ENCODE measurements at regions not wholly inside any gene's neighbourhood (a gene's known extent, or its start where the extent isn't known, plus 50 kb on each side); places are given as distances from the start of the nearest gene placed in this dataset.

DNA sequence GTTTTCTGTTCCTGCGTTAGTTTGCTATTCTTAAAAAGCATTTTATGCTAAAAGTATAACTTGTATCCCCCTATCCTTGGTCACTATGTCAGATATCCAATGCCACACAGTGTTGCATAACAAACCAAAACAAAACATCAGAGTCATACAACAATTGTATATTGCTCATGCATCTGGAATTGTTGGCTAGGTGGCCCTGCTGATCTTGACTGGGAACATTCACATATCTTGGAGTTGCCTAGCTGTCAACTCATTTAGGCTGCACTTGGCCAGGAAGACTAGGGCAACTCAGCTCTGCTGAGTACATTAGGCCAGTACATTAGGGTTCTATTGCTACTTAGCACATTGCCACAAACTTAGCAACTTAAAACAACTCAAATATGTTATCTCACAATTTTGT lies 706.5 kb upstream of the UBE2E2 start:
- intact Hi-C loops (cut with DNase I, micrococcal nuclease), result no loop called here
- TF ChIP-seq, protein P1, sequence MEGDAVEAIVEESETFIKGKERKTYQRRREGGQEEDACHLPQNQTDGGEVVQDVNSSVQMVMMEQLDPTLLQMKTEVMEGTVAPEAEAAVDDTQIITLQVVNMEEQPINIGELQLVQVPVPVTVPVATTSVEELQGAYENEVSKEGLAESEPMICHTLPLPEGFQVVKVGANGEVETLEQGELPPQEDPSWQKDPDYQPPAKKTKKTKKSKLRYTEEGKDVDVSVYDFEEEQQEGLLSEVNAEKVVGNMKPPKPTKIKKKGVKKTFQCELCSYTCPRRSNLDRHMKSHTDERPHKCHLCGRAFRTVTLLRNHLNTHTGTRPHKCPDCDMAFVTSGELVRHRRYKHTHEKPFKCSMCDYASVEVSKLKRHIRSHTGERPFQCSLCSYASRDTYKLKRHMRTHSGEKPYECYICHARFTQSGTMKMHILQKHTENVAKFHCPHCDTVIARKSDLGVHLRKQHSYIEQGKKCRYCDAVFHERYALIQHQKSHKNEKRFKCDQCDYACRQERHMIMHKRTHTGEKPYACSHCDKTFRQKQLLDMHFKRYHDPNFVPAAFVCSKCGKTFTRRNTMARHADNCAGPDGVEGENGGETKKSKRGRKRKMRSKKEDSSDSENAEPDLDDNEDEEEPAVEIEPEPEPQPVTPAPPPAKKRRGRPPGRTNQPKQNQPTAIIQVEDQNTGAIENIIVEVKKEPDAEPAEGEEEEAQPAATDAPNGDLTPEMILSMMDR (IDR thresholded peaks at IDR 0.05), result no peak
- no peak for DNase-seq
- Histone ChIP-seq H3K4me3 (no peak overlapping the region), H3K4me1 (ENCODE audit: low read depth) (no peaks in the 10 kb centered on the region), H3K36me3 (ENCODE audit: low read depth) (no peaks in the 10 kb centered on the region), H3K9me3 (no peaks in the 10 kb centered on the region)
- no peak for ATAC-seq

DNA sequence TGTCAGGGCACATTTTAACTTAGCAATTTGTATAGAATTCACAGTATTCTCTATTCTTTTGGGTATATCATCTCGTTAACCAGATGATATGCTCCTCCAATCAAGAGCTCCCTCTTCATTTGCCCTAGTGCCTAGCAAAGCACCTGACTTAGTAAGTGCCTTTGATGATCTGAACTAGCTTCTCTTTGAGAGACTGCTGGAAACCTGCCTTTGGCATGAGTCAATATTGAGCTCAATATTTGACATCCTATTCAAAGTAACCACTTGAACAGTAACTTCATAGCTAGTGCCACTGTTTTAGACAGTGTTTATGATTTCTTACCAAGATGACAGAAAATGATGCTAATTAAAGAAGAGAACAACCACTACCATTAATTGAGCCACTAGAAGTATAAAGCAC lies 696.3 kb upstream of the UBE2E2 start:
- H3K4me3 ChIP-seq, result no peak overlapping the region
- no peak for ATAC-seq
- TF ChIP-seq, protein P1 (IDR thresholded peaks at IDR 0.05), result no peak
- no peaks in the 10 kb centered on the region for H3K4me1 ChIP-seq (ENCODE audit: low read depth)
- H3K9me3 ChIP-seq, result no peaks in the 10 kb centered on the region
- intact Hi-C loops (cut with DNase I, micrococcal nuclease), result no loop called here
- H3K36me3 ChIP-seq (ENCODE audit: low read depth), result no peaks in the 10 kb centered on the region
- no peak for DNase-seq

DNA sequence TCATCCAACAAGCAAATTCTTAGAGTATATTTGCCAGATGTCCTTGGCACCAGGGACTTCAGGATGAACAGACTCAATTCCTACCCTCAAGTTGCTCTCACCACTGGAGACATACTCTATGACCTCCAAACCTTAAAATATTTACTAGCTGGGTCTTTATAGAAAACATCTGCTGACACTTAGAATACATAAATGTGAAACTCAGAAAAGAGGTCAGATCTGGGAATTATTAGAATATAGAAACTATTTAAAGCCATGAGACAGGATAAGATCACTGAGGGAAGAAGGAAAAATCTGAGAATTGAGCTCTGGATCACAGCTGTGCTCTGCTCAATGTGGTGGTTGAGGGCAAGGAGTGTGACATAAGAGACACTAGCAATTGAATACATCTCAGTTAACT lies 695.4 kb upstream of the UBE2E2 start:
- H3K9me3 ChIP-seq, result no peaks in the 10 kb centered on the region
- no peaks in the 10 kb centered on the region for H3K36me3 ChIP-seq (ENCODE audit: low read depth)
- intact Hi-C loops (cut with DNase I, micrococcal nuclease), result no loop called here
- ATAC-seq (no peak), DNase-seq (no peak)
- TF ChIP-seq, protein P1 (IDR thresholded peaks at IDR 0.05), result no peak
- H3K4me1 ChIP-seq (ENCODE audit: low read depth), result no peaks in the 10 kb centered on the region
- H3K4me3 ChIP-seq, result no peak overlapping the region

DNA sequence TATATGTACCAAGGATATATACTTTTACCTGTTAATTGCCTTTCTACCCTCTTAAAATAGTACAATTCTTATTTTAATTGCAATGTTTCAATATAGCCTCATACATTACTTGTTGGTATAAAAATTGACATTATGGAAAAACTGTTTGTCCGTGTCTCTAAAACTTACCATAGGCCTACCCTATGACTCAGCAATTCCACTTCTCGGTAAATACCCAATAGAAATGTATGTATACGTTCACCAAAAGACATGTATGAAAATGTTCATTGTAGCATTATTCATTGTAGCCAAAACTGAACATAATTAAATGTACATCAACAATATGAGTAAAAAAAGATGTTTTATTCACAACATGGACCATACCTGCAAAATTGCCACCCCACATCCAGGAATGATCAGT lies 679.2 kb upstream of the UBE2E2 start:
- ATAC-seq, result no peak
- intact Hi-C loops (cut with DNase I, micrococcal nuclease), result no loop called here
- Histone ChIP-seq H3K36me3 (ENCODE audit: low read depth) (no peaks in the 10 kb centered on the region), H3K9me3 (no peaks in the 10 kb centered on the region), H3K4me3 (no peak overlapping the region), H3K4me1 (ENCODE audit: low read depth) (no peaks in the 10 kb centered on the region)
- TF ChIP-seq, protein P1 (IDR thresholded peaks at IDR 0.05), result no peak
- DNase-seq, result no peak

DNA sequence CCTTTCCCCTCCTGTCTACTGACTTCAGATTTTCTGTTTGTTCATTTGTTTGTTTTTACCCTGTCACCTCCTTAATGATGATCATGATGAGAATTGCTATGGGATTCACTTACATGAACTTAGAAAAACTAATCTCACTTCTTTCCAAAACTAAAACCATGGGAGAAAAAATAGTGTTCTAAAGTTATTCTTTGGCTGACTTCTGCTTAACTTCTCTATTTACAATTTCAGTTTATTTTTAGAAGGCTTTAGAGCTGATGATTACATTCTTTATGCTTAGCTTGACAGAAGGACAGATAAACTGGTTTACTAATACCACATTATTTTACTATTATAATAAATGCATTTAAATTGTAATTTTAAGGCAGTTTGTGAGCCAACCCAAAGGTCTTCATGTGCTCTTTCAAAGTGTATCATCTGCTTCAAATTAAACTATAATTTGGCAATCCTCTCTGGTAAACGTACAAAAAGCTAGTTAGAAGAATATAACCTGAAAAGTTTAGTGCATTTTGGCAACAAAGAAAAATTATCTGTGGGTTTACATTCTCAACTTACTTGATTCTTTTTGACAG lies 676.8 kb upstream of the UBE2E2 start:
- peaks cover under 1% of the 10 kb centered on the region for H3K9me3 ChIP-seq
- TF ChIP-seq, protein P1 (IDR thresholded peaks at IDR 0.05), result no peak
- no peak overlapping the region for H3K4me3 ChIP-seq
- intact Hi-C loops (cut with DNase I, micrococcal nuclease), result no loop called here
- DNase-seq (no peak), ATAC-seq (no peak)
- no peaks in the 10 kb centered on the region for H3K36me3 ChIP-seq (ENCODE audit: low read depth)
- no peaks in the 10 kb centered on the region for H3K4me1 ChIP-seq (ENCODE audit: low read depth)

DNA sequence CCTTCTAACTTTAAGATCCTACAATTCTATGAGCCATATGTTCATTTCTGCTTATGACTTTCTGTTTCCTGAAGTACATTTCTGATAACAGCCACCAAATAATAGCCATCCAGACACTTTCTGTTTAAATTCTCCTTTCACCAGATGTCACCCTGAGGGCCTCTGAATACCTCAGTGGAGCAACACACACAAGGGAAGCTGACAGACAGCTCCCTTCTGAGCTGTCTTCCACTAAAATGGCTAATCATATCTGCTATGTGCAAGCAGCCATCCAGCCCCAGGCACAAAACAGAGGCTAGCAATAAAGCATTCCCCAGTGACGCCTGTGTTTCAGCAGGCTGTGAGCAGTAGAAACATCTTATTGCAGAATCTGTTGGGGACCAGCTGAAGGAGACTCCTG lies 666.6 kb upstream of the UBE2E2 start:
- ATAC-seq (no peak), DNase-seq (no peak)
- TF ChIP-seq, protein P1 (IDR thresholded peaks at IDR 0.05), result no peak
- intact Hi-C loops (cut with DNase I, micrococcal nuclease), result no loop called here
- H3K4me1 ChIP-seq (ENCODE audit: low read depth), result no peaks in the 10 kb centered on the region
- peaks cover 1% of the 10 kb centered on the region for H3K9me3 ChIP-seq
- H3K36me3 ChIP-seq (ENCODE audit: low read depth), result no peaks in the 10 kb centered on the region
- H3K4me3 ChIP-seq, result no peak overlapping the region

Measured in mucosa of descending colon (tissue), 3 donors.